GM18498 (cell line): ENCODE measurements at regions not wholly inside any gene's neighbourhood (a gene's known extent, or its start where the extent isn't known, plus 50 kb on each side); places are given as distances from the start of the nearest gene placed in this dataset.

ENCODE experiments used
- ATAC-seq: cut with Tn5 transposase; IDR thresholded peaks from one replicate; pipeline ENCODE4 v1.9.1; 2021; ENCODE audit warnings: mild to moderate bottlenecking, moderate library complexity; ENCODE audit not compliant: unreplicated experiment

- peak; percentile 46 for ATAC-seq
These were observed 73.4 kb upstream of the BOD1 start for GRCh38 chr5:173689737-173690360.

GRCh38 chr5:173691931-173692330, 75.5 kb upstream of the BOD1 start:
- no peak for ATAC-seq

GRCh38 chr5:173693670-173694069, 77.2 kb upstream of the BOD1 start:
- no peak for ATAC-seq

DNA sequence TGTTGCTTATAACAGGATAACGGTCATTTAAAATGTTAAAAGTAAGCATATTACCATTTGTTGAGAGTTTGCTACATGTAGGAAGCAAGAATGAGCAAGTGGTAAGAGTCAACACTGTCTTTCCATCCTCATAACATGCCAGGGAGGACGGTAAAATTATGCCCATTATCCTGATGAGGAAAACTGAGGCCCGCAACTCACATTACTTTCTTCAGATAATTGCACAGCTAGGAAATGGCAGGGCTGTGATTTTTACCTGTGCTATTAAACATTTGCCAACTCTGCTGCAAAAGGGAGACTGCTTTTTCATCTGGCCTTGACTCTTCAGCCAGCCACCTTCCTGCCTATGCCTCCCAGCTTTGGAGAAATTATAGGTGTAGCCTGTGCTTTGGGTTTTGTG, 79.8 kb upstream of the BOD1 start:
- no peak for ATAC-seq

GRCh38 chr5:173697931-173698579, 81.6 kb upstream of the BOD1 start:
- ATAC-seq: no peak

- no peak for ATAC-seq
These were observed 83.5 kb upstream of the BOD1 start for GRCh38 chr5:173699966-173700365.

DNA sequence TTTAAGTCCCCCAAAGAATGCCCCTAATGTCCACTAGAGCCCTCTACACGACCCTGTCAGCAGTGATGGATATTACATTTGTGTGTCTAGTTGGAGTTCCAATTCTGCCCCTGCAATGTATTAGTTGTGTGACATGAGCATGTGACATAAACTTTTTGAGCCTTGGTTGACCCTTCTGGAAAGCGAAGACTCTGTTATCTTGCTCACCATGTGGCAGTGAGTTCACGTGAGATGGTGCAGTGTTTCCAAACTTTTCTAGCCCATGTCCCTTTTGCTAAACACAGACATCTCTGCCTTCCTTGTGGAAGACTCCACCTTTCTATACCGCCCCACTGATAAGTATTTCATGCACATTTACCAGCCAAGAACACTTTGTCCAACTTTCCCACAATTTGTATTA, 87.0 kb upstream of the BOD1 start:
- no peak for ATAC-seq

GRCh38 chr5:173704615-173705511, 88.4 kb upstream of the BOD1 start:
- ATAC-seq: no peak

- ATAC-seq: no peak
These were observed 89.1 kb upstream of the BOD1 start for GRCh38 chr5:173705512-173706044.

GRCh38 chr5:173706700-173707099, 90.2 kb upstream of the BOD1 start:
- no peak for ATAC-seq

DNA sequence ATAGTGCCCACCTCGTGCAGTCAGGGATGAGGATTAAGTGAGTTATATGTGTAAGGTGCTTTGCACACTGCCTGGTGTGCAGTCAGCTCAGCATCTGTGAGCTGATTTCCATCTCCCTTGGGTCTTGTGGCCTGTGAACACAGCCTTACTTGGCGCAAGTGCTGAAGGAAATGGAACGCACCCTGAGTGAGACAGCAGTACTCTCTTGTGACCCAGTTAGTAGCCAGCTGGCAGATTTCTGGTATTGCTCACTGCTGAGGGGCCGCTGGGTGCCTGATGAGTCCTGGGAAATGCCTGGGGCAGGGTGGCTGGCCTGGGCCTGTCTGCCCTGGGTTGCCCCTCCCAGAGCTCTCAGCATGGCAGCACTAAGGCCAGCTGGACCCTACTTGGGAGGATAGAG, 90.9 kb upstream of the BOD1 start:
- ATAC-seq: peak; percentile 64

DNA sequence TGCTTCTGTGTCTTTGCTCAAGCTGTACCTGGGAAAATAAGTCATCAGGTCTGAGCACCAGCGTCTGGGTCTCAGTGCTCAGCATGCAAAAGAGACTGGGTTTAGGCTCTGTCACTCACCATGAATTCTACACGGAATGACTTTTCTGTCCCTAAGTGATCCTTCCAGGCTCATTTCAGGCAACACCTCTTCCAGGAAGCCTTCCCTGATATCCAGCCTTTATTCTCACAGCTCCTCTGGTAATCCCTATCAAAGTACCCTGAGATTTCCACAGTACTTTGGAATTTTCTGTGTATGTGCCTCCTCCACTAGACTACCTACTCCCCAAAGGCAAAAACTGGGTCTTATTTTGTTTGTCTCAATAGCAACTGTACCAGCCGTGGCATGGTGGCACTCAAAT, 92.7 kb upstream of the BOD1 start:
- no peak for ATAC-seq

DNA sequence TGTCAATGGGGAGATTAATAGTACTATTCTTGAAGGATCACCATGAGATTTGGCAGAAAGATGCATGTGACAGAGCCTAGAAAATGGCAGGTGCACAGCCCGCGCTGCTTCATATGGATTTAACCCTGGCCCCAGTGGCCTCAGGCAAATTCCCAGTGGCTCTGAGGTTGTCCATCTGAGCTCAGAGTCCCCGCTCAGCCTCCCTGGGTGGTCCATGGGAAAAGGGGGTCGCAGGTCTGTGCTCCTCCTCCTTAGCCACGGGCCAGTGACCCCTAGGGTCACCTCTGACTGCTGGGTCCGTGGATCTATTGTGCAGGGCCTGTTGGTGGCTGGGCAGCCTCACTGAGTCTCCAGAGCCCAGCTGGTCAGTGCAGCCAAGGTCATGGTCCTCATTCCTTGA, 93.3 kb upstream of the BOD1 start:
- no peak for ATAC-seq

- no peak for ATAC-seq
These were observed 94.1 kb upstream of the BOD1 start for GRCh38 chr5:173710528-173710927.

GRCh38 chr5:173711466-173711865, 95.0 kb upstream of the BOD1 start:
- ATAC-seq: no peak

DNA sequence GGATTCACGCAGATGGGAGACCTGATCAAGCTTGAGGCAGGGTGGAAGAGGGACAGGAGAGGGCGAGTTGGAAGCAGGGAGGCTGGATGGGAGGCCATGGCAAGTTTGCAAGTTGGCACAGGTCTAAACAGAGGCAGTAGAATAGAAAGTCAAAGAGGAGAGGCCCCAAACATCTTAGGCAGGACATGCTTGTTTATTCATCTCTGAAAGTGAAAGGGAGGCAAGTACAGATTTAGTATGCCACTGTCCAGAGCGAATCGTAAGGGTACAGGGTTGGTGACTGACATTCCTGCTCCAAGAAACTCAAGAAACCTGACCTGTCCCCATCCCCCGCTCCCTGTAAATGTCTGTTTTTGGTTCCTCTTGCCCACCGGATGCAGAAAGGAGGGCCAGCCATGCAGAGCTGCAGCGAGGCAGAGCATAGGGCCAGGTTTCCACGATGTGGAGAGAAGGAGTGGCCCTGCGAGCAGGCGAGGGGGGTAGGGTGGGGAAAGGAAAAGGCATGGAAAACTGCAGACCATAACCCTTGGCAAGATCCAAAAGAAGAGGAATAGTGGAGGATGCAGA, 96.2 kb upstream of the BOD1 start:
- no peak for ATAC-seq

DNA sequence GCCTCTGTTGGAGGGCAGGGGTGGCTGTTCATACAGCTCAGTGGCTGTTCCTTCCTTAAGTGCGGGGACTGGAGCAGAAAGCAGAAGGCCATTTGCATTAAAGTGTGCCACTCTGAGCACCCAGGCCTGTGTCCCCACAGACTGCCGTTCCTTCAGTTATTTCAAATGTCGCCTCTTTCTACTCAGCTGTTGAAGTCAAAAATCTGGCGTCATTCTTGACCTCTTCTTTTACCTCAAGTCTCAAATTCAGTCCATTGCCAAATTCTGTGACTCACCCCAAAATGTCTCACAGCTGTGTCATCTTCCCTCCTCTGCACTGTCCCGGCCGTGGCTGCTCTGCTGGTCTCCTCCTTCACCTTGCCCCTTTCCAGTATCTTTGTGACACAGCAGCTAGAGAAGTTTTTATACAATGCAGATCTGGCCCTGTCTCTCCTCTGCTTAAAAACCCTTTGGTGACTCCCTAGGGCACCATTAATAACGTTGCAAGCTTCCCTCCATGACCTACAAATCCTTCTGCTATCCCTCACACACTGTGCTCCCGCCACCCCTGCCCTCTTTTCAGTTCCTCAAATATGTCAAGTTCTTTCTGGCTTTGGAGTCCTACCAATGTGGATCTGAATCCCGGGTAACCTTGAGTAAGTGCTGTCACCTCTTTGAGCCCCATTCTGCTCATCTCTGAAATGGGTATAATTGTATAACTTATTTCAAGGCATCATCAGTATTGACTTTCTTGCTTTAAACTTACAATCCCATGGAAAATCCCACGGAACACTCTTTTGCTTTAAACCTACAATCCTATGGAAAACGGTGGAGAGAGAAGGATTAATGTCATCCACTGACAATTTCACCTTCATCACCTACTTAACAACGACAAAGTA, 98.3 kb upstream of the BOD1 start:
- ATAC-seq: no peak

DNA sequence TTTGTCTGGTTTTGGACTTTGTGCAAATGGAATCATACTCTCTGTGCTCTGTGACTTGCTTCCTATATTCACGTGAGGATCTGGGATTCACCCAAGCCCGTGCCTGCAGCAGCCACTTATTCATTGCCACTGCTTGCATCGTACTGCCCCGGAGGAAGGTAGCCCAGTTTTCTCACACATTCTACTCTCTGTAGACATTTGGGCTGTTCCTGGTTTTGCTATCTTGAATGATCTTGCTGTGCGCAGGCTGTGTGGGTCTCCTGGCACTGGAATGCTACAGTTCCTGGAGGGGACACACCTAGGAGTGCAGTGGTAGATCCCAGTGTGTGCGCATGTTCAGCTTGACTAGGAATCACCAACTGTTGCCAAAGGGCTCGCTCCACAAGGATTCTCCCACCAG, 99.2 kb upstream of the BOD1 start:
- ATAC-seq: no peak

DNA sequence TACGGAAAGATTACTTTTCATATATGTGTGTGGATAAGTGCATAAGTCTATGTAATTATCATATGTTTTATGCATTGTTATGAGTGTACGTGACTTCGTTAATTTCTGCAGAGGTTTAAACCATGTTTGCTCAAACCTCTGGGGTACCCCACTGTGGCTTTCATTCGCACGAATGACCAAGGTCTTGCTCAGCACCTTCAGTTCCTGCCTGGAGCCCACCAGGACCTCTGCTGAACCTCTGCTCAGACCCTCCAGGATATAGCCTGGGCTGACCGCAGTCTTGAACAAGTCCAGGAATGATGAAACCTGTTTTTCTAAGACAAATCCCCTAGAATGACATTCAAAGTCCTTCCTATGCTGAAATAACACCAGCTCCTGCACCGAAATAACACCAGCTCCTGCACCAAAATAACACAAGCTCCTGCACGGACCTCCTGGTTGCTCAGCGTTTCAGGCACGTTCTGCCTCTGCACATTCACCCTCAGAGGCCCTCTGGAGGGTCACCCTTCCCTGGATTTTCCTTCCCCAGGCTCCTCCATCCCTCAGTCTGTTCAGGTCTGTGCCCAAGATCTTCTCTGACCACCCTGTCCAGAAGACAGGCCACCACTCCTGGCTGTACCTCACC, 99.7 kb upstream of the BOD1 start:
- ATAC-seq: no peak

GRCh38 chr5:173717959-173718358, 101.5 kb upstream of the BOD1 start:
- no peak for ATAC-seq
